NCI-H1105 treated with DMSO at 0.1 percent for 48 hours (cell line): ENCODE measurements at regions not wholly inside any gene's neighbourhood (a gene's known extent, or its start where the extent isn't known, plus 50 kb on each side); places are given as distances from the start of the nearest gene placed in this dataset.

Experiments used
- DNase-seq: peaks from one replicate; lab custom pipeline; 2025; lab: John Stamatoyannopoulos, UW

- no peak for DNase-seq
Observed at GRCh38 chr18:56171848-56172247, 466.5 kb downstream of the TXNL1 start.

GRCh38 chr18:56168049-56168781, 470.2 kb downstream of the TXNL1 start:
- DNase-seq: no peak

- DNase-seq: no peak
Observed at GRCh38 chr18:56167366-56167765, 471.0 kb downstream of the TXNL1 start.

- no peak for DNase-seq
Observed at GRCh38 chr18:56166914-56167313, 471.5 kb downstream of the TXNL1 start.

- DNase-seq: no peak
Observed at GRCh38 chr18:56165601-56166355, 472.6 kb downstream of the TXNL1 start.

GRCh38 chr18:56162311-56163265, 475.8 kb downstream of the TXNL1 start:
- no peak for DNase-seq

- DNase-seq: no peak
Observed at GRCh38 chr18:56161566-56162260, 476.7 kb downstream of the TXNL1 start.

GRCh38 chr18:56158676-56159075, 479.7 kb downstream of the TXNL1 start:
- no peak for DNase-seq

GRCh38 chr18:56157541-56157940, 480.9 kb downstream of the TXNL1 start:
- DNase-seq: no peak

GRCh38 chr18:56152551-56153310, 485.7 kb downstream of the TXNL1 start:
- DNase-seq: peak; percentile 77

- DNase-seq: no peak
Observed at GRCh38 chr18:56148373-56148772, 490.0 kb downstream of the TXNL1 start.

GRCh38 chr18:56146565-56146964, 491.8 kb downstream of the TXNL1 start:
- DNase-seq: no peak

- DNase-seq: no peak
Observed at GRCh38 chr18:56142001-56142400, 496.4 kb downstream of the TXNL1 start.

- DNase-seq: no peak
Observed at GRCh38 chr18:56139792-56140254, 498.6 kb downstream of the TXNL1 start.

- DNase-seq: no peak
Observed at GRCh38 chr18:56139372-56139771, 499.0 kb downstream of the TXNL1 start.

- no peak for DNase-seq
Observed at GRCh38 chr18:56136105-56136504, 502.3 kb downstream of the TXNL1 start.

- no peak for DNase-seq
Observed at GRCh38 chr18:56130481-56130880, 507.9 kb downstream of the TXNL1 start.

- DNase-seq: no peak
Observed at GRCh38 chr18:56128153-56128791, 510.1 kb downstream of the TXNL1 start.

GRCh38 chr18:56127322-56128099, 510.9 kb downstream of the TXNL1 start:
- DNase-seq: no peak

GRCh38 chr18:56124186-56124585, 514.2 kb downstream of the TXNL1 start:
- no peak for DNase-seq
